Activated naive CD4-positive, alpha-beta T cell (primary cell): ENCODE measurements at regions not wholly inside any gene's neighbourhood (a gene's known extent, or its start where the extent isn't known, plus 50 kb on each side); places are given as distances from the start of the nearest gene placed in this dataset.

ENCODE experiments used
- DNase-seq, 4 experiments: peaks; one replicate each; lab custom pipeline; 2025; lab: John Stamatoyannopoulos, UW

DNA sequence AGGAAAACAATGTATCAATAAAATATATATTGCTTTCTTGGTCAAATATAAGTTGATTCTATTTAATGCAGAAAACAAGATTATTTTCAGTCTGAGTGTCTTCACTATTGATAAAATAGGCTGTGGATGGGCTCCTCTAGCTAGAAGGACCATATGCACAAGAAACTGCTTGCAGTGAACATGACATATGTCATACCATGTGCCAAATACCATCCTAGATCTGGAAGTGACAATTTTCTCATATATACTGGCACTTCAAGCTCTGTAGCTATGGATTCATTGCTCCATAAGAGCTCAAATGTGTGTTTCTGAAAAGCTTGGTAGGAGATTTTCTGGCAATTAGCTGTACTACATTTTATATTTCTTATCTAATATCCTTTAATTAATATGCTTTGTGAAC, 95.6 kb upstream of the CDH6 start:
- DNase-seq: no peak

DNA sequence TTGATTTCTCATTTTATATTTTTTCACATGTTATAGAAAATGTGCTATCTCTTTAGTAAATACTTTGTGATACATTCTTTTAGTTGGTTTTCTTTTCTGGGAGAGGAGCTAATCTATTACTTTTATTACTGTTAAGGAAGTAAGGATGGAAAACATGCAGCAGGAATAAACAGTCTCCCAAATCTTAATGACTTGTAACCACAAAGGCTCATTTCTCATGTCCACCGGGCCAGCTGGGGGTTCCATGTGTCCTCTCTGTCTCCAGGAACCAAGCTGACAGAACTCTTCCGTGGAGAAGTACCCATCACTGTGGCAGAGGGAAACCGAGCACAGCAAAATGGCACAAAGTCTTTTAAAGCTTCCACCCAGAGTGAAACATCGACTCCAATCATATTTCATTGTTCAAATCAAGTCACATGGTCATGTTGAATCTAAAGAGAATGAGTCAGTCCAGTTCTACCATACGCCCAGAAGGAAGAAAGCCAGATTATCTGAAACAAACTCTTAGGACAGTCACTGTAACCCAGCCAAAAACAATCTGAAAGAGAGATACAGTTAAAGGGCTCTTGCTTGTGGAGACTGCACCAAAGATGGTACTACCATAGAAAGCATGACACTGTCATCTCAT, 97.1 kb upstream of the CDH6 start:
- DNase-seq: no peak

- DNase-seq: no peak
Observed at GRCh38 chr5:31095796-31096195, 97.7 kb upstream of the CDH6 start.

GRCh38 chr5:31091501-31091900, 102.0 kb upstream of the CDH6 start:
- DNase-seq: no peak

DNA sequence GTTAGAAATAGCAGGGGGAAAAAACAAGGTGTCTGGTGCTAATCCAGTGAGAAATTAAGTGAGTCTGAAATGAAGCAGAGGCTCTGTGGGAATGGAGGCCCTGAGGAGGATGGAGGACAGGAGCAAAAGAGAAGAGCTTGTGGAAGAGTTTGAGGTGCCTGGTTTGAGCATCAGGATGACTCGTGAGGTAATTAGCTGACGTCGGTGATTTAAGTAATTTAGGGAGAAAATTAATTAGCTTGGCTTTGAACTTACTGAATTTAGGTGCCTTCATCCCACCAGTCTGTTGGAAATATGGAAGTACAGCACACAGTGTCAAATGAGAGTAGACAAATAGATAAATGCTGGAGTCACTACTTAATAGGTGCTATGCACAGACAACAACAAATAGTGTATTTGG, 103.0 kb upstream of the CDH6 start:
- DNase-seq: no peak

DNA sequence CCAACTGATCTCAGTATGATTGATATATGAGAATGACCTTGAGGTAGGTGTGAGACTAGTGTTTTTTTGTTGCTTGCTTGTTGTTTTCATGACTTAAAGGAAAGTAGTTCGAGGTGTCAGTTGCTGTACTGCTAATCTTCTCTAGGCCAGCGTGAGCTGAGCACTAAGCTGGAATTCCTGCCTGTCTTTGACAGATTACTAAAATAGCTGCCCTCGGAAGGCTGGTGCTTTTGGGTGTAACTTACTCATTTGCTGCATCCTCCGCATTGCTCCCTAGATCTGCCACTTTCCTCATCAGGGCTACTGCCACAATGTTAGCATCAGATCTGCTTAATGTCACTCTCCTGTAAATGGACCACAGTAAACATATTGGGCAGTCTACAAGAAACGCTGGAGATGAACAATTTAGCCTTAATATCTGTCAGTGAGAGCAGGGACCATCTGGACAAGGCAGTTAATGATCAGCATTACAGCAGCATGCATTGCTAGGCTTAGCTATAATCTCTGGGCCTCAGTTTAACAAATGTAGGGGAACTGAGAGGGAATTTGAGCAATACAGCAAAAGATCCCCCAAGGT, 106.6 kb upstream of the CDH6 start:
- no peak for DNase-seq

GRCh38 chr5:31084871-31085270, 108.6 kb upstream of the CDH6 start:
- DNase-seq: no peak

GRCh38 chr5:31083364-31083763, 110.1 kb upstream of the CDH6 start:
- no peak for DNase-seq

- no peak for DNase-seq
Observed at GRCh38 chr5:31079668-31080067, 113.8 kb upstream of the CDH6 start.

- no peak for DNase-seq
Observed at GRCh38 chr5:31078956-31079355, 114.5 kb upstream of the CDH6 start.

DNA sequence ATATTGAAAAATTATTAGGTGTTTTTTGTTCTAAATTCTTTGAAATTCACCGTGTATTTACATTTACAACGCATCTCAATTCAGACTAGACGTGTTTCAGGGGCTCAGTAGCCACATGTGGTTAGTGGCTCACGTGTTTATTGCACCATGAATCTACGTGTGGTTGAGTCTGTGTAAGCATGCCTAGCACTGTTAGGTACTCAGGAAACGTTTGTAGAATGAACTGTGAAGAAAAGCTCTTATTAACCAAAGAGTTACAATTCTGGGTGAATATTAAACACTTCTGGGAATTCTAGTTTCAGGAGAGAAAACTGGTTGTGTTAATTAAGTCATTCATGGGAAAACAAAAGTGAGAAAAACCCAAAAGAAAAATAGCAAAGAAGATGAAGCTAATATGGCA, 117.5 kb upstream of the CDH6 start:
- no peak for DNase-seq

DNA sequence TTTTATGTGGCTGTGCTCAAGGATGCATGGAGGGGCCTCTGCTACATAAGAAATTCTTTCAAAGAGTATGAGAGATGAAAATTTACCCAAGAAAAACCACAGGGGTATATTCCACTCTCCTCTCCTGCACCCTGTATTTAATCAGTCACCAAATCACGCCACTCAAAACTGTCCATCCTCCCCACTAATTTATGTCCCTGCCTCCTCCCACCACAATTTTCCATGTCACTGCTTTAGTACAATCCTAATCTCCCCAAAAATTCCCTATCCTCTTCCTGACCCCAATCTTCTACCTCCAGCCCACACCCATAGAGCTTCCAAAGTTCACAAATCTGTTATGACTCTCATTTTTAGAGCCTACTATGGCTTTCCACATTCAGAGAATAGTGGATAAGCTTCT, 125.2 kb upstream of the CDH6 start:
- no peak for DNase-seq

DNA sequence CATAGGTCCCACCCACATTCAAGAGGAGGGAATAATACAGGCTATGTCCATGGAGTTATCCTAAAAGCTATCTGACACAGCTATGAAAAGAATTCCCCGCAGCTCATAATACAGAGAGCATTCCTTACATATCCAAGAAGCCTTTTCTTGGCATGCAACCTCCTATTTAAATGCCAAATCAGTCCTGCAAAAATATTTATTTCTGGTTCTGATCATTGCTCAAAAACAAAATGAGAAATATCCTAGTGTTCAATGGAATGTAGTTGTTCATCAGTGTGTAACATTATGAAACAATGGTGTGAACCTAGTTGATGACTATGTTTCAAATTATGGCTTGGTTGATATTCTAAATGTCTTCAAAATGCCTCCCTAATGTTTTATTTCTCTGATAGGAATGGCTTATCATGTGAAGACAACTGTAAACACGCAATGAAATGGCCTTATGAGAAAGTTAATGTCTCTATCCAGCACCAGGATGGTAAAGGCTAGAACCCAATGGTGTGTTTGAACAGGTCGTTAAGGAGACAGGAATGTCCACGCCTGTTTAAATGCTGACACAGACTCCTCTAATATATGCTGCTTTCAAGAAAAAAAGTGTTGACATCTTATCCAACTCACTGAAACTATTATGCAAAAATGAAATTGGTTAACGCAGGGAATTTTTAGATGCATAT, 126.7 kb upstream of the CDH6 start:
- DNase-seq: no peak

DNA sequence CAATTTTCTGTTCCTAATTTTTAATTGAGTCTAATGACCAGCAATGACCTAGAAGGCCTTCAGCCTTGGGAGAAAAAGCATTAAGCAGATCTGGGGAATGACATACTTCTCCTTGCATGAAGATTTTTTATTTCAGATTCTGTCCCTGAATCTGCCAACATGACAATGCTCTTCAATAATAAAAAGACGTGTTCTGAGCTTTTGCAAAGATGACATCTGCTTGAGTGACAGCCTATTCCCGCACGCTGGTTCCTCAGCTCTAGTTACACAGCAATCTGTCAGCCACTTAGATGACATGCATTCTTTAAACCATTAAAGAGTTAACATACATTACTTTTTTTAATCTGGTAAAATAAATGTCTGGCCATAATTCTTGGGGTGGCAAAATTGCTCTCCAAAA, 129.3 kb upstream of the CDH6 start:
- DNase-seq: no peak

DNA sequence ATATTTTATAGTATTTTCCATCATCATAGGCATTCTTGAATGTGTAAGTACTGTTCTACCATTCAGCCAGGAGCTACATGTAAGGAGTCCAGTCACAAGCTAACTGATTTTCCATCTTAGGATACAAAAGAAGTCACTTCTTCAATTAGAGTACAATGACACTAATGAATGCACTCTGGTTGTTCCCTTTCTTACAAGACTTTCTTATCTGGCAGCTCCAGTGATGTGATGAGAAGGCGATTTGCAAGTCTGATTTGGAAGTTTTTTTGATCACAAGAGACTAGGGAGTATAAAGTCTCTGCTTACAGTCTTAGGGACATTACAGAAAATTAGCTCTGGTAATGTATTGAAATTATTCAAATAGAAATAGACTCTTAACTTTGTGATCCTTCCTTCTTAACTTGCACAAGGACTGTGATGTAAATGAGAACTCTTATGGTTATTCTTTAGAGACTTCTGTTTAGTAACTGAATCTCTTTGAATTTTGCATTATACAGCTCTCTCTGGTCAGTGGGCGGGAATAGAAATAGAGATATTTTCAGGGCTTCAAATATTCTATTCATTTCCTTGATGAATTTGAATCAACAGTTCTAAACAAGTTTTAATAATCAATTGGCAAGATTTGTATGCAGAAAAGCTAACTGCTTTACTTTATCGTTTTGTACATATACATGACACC, 130.4 kb upstream of the CDH6 start:
- no peak for DNase-seq

DNA sequence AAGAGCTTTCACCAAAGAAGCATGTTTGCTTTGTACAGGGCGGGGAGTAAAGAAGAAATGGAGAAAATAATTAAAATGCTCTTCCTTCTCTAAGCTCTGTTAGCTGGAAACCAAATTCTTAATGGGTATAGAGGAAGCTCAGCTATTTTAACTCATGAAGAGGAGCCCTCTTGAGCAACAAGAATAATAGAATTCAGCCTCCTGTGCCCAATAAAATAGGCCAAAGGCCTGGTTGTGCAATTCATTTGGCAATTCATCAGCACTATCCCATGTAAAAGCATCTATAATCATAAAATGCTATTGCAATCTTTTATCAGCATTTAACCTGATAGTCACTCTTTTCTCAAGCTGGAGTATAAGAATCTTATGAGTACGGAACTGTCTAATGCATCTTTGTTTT, 133.6 kb upstream of the CDH6 start:
- DNase-seq: no peak

- DNase-seq: no peak
Observed at GRCh38 chr5:31054453-31054852, 139.0 kb upstream of the CDH6 start.

GRCh38 chr5:31052937-31053658, 140.4 kb upstream of the CDH6 start:
- DNase-seq: no peak

- DNase-seq: no peak
Observed at GRCh38 chr5:31051316-31051715, 142.2 kb upstream of the CDH6 start.

GRCh38 chr5:31049936-31050704, 143.4 kb upstream of the CDH6 start:
- no peak for DNase-seq

- DNase-seq: no peak
Observed at GRCh38 chr5:31049461-31049860, 144.0 kb upstream of the CDH6 start.
